Sigmoid colon (tissue), 4 donors: ENCODE measurements at regions not wholly inside any gene's neighbourhood (a gene's known extent, or its start where the extent isn't known, plus 50 kb on each side); places are given as distances from the start of the nearest gene placed in this dataset.
"Not testable (repeated sequence)": the region's sequence is repeated elsewhere in the genome, so short reads cannot be mapped to it uniquely, and the experiment has no call there.

Source experiments
- EP300 ChIP-seq, 4 donors: sonication (generic); formaldehyde crosslinking; IDR thresholded peaks; one replicate each; pipeline ENCODE4 v1.6.1; 2017; ENCODE audit warnings: antibody characterized with exemption in 4 of 4
- POLR2AphosphoS5 ChIP-seq, 4 donors: sonication (generic); formaldehyde crosslinking; IDR thresholded peaks; one replicate each; pipeline ENCODE4 v1.6.1; 2017; ENCODE audit warnings: antibody characterized with exemption in 4 of 4

DNA sequence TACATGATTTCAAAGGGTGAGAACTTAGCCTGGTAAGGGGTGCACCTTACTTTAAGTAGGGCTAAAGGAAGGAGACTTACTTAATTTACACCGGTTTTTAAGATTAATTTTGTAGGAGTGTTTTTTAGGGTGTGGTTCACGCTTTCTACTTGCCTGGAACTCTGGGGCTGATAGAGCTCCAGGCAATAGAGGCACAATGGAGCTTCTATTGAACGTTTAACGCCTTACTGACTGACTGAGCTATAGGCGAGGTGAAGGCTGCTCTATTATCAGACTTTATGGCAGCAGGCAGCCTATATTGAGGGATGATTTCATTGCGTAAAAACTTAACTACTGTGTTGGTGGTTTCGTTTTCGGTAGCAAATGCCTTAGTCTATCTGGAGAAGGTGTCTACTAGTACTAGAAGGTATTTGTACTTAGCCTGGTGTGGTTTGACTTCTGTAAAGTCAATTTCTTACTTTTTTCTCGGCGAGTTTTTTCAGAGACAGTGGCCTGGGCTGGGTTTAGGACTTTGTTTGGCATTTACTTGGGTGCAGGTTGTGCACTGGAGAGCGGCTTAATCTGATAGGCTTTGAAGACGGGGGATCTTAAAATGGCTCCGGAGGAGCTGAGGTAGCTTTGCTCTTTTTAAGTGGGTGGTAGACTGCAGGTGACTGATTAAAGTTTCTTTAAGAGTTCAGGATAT, 119.7 kb downstream of the UNC93B1 start:
- TF ChIP-seq POLR2AphosphoS5, EP300 (IDR thresholded peaks at IDR 0.05): not testable (repeated sequence)
